H1 (cell line): ENCODE measurements at regions not wholly inside any gene's neighbourhood (a gene's known extent, or its start where the extent isn't known, plus 50 kb on each side); places are given as distances from the start of the nearest gene placed in this dataset.

ENCODE experiments used
- BACH1 ChIP-seq: IDR thresholded peaks from 2 replicates; pipeline ENCODE4 v1.6.1; 2012; ENCODE audit warnings: low read length, improper control_type of control experiment
- CBX5 ChIP-seq: fragments of 300-800, 300-1000 bp; sonication (generic); IDR thresholded peaks from 2 replicates; pipeline ENCODE4 v1.7.1; 2016; ENCODE audit warnings: antibody characterized with exemption, low read length, low read depth
- CHD7 ChIP-seq: fragments of 300-600 bp; sonication (generic); IDR thresholded peaks from 2 replicates; pipeline ENCODE4 v1.7.1; 2012; ENCODE audit warnings: low read length, moderate library complexity, mild to moderate bottlenecking, inconsistent platforms; ENCODE audit not compliant: insufficient replicate concordance
- NANOG ChIP-seq: IDR thresholded peaks from 2 replicates; pipeline ENCODE4 v1.6.1; 2011; ENCODE audit warnings: low read length, low read depth, mild to moderate bottlenecking, inconsistent platforms; ENCODE audit not compliant: insufficient read depth, poor library complexity, severe bottlenecking
- RBBP5 ChIP-seq: IDR thresholded peaks from 2 replicates; pipeline ENCODE4 v1.7.1; 2012; ENCODE audit warnings: low read depth, mild to moderate bottlenecking, inconsistent platforms, low read length, moderate library complexity, borderline replicate concordance
- SP1 ChIP-seq: IDR thresholded peaks from 2 replicates; pipeline ENCODE4 v1.6.1; 2011; ENCODE audit warnings: low read depth, low read length
- TAF7 ChIP-seq: optimal IDR thresholded peaks from 2 replicates; pipeline ENCODE3; 2011; ENCODE audit warnings: low read depth, mild to moderate bottlenecking, inconsistent platforms, low read length, moderate library complexity, borderline replicate concordance
- TEAD4 ChIP-seq: IDR thresholded peaks from 2 replicates; pipeline ENCODE4 v1.6.1; 2012; ENCODE audit warnings: low read depth, low read length, inconsistent platforms, mixed read lengths
- YY1 ChIP-seq: IDR thresholded peaks from 2 replicates; pipeline ENCODE4 v1.6.1; 2011; ENCODE audit warnings: low read depth, mild to moderate bottlenecking, low read length

- TF ChIP-seq CHD7: no peak
- no peak for TF ChIP-seq CBX5
- no peak for TF ChIP-seq SP1
- no peak for TF ChIP-seq NANOG
- no peak for TF ChIP-seq TAF7
- TF ChIP-seq RBBP5: no peak
- no peak for TF ChIP-seq YY1
- no peak for TF ChIP-seq TEAD4
- TF ChIP-seq BACH1: no peak
Observed at GRCh38 chr4:156290811-156291210, 337.1 kb upstream of the CTSO start (continued).
